GM18867 (cell line): ENCODE measurements at regions not wholly inside any gene's neighbourhood (a gene's known extent, or its start where the extent isn't known, plus 50 kb on each side); places are given as distances from the start of the nearest gene placed in this dataset.
"Not testable (repeated sequence)": the region's sequence is repeated elsewhere in the genome, so short reads cannot be mapped to it uniquely, and the experiment has no call there.

Experiments
- ATAC-seq: cut with Tn5 transposase; IDR thresholded peaks from one replicate; pipeline ENCODE4 v1.9.1; 2021; ENCODE audit warnings: mild to moderate bottlenecking, moderate library complexity; ENCODE audit not compliant: unreplicated experiment

DNA sequence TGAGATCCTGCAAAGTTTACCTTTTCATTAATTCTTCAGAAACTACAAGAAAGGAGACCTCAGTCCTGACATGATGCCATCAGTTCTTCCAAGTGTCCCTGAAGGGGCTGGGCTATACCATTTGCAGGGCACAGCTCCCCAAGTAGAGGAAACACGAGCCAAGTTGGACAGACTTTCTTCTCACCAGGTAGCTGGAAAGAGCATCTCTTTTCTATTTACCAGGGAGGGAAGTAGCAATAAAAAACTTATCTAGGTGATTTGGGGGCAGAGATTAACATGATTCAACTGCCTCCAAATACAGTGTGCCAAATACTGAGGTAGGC lies 103.9 kb upstream of the KCND3 start:
- ATAC-seq: no peak

DNA sequence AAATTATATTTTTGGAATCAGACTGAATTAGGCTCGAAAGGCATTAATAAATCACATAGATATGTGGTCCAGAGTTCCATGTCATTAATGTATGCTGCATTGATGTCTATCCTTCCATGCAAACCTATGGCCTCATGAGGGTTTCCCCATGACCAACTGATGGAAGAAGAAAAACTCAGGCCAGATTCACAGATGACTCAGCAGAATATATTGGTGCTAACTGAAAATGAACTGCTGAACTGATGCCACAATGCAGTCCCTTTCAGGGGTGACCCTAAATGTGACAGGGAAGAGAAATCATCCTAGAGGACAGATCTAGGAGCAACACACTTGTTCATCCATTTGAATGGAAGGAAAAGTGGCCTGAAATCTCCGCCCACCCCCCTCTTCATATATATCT lies 110.5 kb upstream of the KCND3 start:
- no peak for ATAC-seq

DNA sequence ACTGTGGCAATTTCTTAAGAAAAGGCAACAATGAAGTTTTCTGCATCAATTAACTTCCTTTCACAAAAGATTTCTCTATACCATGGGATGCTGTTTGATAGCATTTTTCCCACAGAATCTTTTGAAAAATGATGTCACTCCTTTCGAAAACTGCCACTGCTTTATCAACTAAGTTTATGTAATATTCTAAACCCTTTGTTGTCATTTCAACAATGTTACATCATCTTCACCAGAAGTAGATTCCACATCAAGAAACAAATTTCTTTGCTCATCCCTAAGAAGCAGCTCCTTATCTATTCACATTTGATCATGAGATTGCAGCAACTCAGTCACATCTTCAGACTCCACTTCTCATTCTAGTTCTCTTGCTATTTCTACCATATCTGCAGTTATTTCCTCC lies 116.1 kb upstream of the KCND3 start:
- no peak for ATAC-seq

DNA sequence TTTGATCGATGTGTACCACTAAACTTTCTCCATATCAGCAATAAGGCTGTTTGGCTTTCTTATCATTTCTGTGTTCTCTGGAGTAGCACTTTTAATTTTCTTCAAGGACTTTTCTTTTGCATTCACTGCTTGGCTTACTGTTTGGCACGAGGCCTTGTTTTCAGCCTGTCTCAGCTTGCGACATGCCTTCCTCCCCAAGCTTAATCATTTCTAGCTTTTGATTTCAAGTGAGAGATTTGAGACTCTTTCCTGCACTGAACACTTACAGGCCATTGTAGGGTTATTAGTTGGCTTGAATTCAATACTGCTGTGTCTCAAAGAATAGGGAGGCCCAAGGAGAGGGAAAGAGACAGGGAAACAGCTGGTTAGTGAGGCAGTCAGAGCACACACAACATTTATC lies 120.6 kb upstream of the KCND3 start:
- no peak for ATAC-seq

DNA sequence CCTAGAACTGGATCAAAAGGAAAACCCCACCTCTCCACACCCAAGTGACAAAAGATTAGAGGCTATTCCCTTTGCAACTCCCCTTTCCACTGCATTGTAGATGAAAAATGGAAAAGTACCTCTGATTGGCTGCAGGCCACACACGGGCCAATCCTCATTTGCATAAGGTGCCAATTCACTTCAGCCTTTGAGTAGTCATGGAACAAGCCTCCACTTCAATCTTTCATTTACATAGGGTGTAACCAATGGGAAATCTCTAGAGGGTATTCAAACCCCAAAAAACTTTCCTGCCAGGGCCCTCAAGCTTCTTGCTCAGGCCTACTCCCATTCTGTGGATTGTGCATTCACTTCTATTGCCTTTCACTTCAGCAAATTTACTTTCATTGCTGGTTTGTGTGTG lies 122.3 kb upstream of the KCND3 start:
- ATAC-seq: no peak

DNA sequence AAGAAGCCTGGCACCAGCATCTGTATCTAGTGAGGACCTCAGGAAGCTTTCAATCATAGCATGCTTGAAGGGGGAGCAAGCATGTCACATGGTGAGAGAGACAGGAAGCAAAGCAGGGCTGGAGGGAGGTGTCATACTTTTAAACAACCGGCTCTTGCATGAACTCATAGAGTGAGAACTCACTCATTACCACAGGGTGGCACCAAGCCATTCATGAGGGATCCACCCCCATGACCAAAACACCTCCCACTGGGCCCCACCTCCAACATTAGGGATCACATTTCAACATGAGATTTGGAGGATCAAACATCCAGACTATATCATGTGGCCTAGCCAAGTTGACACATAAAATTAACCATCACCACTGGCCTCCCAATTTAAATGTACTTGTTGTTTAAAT lies 125.1 kb upstream of the KCND3 start:
- ATAC-seq: no peak

DNA sequence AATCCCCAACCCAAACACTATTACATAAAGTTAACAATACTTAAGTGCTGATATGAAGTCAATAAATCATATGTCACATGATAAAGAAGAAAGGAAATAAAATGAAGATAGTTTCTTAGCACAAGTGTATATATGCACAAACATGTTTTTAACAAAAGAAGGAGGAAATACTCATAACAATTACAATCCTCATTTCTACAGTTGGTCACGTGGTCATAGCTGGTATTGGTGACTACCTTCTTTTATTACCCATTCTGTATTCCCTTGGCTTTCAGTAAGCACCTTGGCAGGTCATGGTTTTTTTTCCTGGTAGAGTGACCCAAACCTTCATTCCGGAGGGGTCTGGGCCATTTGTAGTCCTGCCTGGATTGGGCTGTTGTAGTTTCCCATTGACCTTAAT lies 137.1 kb upstream of the KCND3 start:
- ATAC-seq: no peak

DNA sequence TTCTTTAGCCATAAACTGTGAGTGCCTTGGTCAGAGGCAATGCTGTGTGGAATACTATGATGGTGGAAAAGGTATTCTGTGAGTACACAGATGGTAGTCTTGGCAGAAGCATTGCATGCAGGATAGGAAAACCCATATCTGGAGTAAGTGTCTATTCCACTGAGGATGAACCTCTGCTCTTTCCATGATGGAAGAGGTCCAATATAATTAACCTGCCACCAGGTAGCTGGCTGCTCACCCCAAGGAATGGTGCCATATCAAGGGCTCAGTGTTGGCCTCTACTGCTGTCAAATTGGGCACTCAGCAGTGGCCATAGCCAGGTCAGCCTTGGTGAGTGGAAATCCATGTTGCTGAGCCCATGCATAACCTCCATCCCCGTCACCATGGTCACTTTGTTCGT lies 138.1 kb upstream of the KCND3 start:
- ATAC-seq: not testable (repeated sequence)

DNA sequence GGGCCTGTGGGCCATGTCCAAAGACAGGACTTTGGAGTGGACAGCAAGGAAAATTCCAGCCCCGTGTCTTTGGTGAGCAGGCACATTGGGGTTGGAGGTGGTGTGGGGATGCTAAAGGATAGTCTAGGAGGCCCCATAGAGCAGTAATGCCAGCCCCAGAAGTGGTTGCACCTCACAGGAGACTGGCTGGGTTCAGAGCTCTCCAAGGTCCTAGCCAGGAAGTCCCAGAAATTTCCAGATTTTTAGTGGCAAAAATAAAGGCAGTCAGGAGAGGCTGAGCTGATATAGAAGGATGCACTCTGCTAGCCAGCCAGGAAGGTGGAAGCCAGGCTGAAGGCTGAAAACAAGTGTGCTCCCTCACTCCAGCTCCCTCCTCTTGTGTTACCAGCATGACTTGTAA lies 144.0 kb upstream of the KCND3 start:
- no peak for ATAC-seq

DNA sequence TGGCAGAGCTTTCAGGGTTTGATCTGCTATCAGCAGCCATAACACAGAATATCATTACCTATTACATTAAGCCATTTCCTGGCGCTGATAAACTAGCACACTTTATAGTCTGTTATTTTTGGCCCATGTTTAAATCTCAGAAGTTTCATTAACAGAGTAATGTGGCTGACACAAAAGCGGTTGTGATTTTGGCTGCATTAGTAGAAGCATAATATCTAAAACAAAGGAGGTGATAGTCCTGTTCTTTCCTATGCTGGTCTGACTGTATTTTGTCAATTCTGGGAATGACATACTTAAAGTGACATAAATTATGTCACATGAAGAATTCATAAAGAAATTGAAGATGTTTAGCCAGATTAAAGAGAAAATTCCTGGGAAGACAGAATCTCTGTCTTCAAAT lies 151.3 kb upstream of the KCND3 start:
- no peak for ATAC-seq

DNA sequence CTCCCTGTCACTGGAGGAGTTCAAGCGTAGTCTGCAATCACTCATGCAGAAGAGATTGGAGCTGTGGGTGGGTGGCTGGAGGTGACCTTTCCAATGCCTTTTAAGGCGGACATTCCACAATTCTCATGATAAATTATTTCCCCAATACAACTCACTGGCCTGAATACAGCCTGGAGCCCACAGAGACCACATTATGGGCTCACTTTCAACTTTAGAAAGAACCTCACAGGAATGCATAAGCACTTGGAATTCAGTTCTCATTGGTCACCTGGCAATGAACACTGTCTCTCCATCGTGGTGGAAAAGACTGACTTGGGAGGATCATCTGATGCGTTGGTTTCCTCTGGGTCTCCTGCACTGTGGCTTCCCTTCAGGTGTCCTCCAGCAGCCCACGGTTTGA lies 151.8 kb upstream of the KCND3 start:
- no peak for ATAC-seq

DNA sequence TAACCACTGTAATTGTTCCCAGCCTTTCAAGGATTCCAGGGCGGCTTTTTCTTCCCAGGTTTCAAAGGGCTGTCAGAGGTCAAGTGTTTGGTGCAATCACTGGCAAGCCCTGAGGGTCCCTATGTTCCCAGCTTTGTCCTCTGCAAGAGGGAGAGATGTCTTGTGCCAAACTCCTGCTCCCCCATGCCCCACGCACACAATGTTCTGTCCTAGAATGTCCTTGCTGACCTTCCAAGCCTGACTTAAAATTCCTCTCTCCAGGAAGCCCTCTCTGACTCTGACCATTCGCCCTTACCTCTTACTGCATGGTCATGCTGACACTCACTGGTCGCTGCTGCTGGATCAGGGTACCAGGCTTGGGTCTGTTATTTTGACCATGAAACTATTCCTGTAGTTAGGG lies 152.5 kb upstream of the KCND3 start:
- no peak for ATAC-seq

DNA sequence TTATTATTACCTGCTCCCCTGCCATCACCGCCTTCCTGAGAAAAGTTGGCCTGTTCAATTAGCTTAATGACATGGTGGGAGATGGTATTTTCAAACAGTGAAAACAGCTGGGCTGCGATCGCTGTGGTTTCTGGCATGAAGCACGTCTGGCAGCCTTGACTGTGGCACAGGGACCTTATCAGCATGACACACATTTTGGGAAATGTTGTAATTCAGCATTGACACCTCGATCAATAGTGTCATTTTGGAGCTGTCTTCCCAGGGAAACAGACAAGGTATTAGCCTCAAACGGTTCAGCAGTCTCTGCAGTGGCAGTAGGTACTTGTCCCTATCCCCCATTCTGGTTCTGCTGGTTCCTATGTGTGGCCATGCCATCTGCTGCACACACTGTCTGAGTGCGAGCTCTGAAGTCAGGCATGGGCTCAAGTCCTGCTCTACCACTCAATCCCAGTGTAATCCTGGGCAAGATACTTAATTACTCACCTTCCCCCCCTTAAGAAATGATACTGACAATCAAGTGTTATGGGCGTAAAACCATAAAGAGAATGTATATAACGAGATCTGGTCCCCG lies 154.5 kb upstream of the KCND3 start:
- ATAC-seq: no peak

DNA sequence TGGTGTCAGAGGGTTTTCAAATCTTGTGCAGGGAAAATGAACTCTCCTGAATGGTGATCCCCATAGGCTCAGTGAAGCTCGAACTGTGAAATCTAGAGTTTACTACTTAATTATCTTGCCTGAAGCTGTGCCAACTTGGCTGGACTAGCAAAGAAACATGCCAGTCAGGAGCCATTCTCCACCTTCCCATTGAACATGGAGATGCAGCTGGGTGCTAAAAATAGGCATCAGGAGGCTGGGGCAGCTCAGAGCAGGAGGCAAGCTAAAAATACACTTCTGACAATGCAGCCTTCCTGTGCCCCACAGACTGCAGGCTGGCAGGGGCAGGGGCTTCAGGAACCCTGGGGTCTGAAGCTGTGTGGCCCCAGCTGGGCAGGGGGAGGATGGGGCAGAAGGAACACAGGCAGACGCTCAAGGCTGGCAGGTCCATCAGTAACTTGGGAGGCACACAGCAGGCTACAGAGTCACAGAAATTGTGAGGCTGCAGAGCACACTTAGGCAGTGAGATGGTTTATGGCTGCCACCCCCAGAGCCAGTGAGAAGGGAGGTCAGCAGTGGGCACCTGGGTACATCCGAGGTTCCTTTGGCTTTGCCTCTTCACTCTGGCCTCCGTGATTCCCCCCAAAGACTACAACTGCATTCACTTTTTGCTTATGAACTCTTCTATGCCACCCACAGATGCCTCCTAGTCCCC lies 155.4 kb upstream of the KCND3 start:
- ATAC-seq: no peak

DNA sequence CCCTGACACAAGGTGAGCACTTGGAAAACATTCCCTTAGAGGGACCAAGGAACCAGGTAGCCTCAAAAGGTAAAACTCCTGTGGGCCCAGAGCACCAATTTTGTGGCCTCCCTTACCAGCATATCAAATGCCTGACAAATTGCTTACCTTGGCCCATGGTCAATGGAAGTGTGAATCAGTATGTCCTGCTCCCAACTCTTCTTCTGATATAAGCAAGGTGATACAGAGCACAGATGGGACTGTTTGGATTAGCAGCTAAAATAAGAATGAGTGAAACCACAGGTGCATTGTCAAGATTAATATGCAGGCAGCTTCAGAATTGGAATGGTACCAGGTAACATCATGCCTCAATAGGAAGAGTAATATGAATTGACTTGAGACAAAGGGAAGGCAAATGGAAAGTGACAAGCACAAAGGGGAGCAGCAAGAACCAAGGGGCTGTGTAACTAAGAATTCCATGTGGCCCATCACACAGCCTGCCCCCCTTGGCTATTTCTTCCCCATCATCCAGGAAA lies 156.8 kb upstream of the KCND3 start:
- no peak for ATAC-seq

DNA sequence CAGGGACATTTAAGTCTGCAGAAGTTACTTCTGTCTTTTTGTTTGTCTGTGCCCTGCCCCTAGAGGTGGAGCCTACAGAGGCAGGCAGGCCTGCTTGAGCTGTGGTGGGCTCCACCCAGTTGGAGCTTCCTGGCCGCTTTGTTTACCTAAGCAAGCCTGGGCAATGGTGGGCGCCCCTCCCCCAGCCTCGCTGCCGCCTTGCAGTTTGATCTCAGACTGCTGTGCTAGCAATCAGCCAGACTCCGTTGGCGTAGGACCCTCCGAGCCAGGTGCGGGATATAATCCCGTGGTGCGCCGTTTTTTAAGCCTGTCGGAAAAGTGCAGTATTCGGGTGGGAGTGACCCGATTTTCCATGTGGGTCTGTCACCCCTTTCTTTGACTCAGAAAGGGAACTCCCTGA lies 170.7 kb upstream of the KCND3 start:
- ATAC-seq: not testable (repeated sequence)

DNA sequence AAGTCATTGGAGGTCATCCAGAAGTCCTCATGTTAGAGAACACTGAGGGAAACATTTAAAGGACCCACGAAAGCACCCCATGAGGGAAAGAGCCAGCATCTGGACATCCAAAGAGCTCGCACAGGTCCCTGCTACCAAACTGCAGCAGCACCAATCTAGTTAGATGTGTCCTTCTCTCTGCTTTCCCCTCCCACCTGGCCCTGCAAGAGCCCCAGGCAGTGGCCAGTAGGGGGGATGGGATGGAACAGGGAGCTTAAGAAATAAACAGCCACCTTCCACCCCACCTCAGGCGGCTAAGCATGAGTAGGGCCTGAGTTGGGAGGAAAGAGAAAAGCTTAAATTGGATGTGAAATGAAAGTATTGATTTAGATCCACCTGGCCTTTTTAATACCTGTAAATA lies 175.9 kb upstream of the KCND3 start:
- no peak for ATAC-seq

DNA sequence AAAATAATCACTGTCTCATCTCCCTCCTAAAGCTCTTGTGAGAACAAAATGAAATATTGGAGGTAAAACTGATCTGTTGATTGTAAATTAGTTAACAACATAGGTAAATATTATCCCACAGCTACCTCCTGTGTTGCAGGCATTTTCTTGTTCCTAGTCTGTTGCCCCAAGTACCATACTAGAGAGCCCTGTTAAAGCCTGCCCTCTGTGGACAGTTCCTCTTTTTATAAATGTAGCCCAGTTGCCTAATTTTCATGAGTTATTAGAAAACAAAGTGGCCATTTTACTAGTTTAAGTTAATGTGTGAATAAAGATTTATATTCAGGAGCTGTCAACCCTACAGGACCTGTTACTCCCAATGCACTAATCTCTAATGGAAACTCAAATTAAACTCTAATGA lies 180.0 kb upstream of the KCND3 start:
- no peak for ATAC-seq

DNA sequence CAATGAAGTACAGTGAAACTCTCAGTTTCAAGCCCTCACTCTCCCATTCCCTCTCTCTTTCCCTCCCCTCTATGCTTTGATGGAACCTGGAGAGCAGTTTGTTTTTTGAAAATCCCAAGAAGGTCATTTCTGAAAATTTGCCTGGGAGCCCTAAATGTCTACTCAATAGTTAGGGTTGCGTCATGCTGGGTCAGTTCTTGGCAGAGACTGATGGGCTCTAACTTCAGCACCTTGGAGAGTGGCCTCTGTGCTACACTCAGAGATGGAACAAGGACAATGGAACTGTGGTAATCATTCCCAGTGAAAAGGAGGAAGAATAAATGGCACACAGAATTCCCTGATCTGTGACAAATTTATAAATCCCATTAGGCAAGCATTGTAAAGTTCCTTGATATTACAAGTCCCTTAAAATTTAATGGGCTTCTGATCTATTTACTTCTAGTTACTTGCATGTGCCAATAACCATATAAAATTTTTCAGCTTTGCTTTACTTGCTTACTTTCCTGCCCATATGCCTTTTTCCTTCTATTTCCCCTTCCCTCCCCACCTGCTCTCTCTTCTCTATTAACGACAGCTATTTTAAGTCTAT lies 182.9 kb upstream of the KCND3 start:
- no peak for ATAC-seq

DNA sequence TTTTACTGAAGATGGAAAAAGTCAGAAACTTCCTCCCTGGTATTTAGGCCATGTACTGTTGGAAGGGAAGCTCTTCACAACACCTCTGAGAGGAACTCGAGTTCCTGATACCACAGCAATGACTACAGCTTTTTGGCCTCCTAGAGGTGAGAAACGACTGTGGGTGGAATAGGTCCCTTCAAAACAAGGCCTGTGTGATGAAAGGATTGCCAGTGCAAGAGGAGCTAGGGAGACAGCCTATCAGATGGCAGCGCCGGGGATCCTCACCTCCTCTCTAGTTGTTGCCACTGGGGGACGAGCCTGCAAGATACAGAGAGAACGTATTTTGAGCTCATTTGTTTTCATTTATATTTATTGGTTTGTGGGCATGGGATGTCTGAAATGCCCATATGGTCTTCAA lies 187.8 kb upstream of the KCND3 start:
- ATAC-seq: no peak

DNA sequence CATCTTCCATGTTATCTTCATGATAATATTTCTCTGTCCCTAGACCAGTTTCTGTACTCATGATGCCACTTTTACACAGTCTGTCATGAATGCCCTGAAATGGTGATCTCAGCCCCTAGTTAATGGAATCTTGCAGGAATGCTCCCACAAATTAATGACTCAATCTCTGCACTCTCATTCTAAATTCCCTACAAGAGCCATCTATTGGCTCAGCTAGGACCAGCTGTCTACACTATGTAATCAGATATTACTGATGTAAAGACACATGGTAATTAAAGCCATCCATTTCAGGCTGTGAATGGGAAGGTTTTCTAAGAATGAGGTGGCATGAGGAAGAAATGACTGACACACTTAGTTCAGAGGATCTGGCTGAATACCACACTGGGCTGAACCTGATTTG lies 199.1 kb upstream of the KCND3 start:
- no peak for ATAC-seq

DNA sequence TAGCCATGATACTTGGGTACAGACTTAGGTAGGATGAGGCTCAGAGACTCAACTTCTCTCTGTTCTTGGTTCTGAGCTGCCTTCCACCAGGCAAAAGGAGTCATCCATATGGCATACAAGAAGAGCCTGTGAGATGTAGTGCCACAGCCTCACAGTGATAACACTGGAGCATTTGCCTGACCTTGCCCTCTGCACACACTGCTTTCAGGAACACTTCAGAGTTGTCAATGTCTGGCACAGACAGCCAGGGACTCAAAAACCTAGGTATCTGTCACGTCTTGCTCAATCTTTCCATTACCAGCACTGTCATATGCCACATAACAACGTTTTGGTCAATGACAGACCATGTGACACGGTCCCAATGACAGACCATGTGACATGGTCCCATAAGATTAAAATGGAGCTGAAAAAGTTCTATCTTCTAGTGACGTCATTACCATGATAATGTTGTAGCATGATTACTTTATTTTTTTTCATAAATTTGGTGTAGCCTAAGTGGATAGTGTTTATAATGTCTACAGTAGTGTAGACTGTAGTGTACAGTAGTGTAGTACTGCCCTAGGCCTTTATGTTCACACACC lies 199.9 kb upstream of the CTTNBP2NL start:
- no peak for ATAC-seq
